GM06990 (cell line): ENCODE measurements at regions not wholly inside any gene's neighbourhood (a gene's known extent, or its start where the extent isn't known, plus 50 kb on each side); places are given as distances from the start of the nearest gene placed in this dataset.
A peak's percentile ranks its signal among the peaks of the same experiment; 100 is the strongest.
"Not testable (repeated sequence)": the region's sequence is repeated elsewhere in the genome, so short reads cannot be mapped to it uniquely, and the experiment has no call there.

Experiments used
- DNase-seq: peaks from one replicate; pipeline ENCODE4 v3.0.0-alpha.2; 2011; ENCODE audit not compliant: insufficient read length; ENCODE audit errors: extremely low read depth
- H3K27me3 ChIP-seq: replicated peaks from 2 replicates; pipeline ENCODE4 v1.6.0; 2011; ENCODE audit warnings: low read length; ENCODE audit not compliant: control insufficient read depth, insufficient read depth
- H3K36me3 ChIP-seq: 2 replicates; pipeline ENCODE4 v1.5.1; 2011; ENCODE audit warnings: low read length; ENCODE audit not compliant: control insufficient read depth, insufficient read depth
- H3K4me3 ChIP-seq: replicated peaks from 2 replicates; pipeline ENCODE4 v1.5.1; 2011; ENCODE audit warnings: low read depth, mild to moderate bottlenecking, control low read depth, low read length
- CTCF ChIP-seq: IDR thresholded peaks from 2 replicates; pipeline ENCODE4 v1.5.1; 2011; ENCODE audit warnings: low read length, control low read depth, mild to moderate bottlenecking, inconsistent platforms; ENCODE audit not compliant: insufficient read depth, poor library complexity, severe bottlenecking

GRCh38 chr13:89057862-89058261 is 1386.7 kb downstream of the SLITRK5 start:
- Histone ChIP-seq H3K36me3 (no peaks in the 10 kb centered on the region), H3K27me3 (no peaks in the 10 kb centered on the region), H3K4me3 (no peak overlapping the region)
- no peak for DNase-seq
- TF ChIP-seq CTCF = no peak

GRCh38 chr13:89061821-89062220 is 1390.7 kb downstream of the SLITRK5 start:
- Histone ChIP-seq H3K27me3 (no peaks in the 10 kb centered on the region), H3K36me3 (no peaks in the 10 kb centered on the region), H3K4me3 (no peak overlapping the region)
- DNase-seq = no peak
- TF ChIP-seq CTCF = no peak

- Histone ChIP-seq H3K4me3 (no peak overlapping the region), H3K36me3 (no peaks in the 10 kb centered on the region), H3K27me3 (no peaks in the 10 kb centered on the region)
- peak; percentile 20 for TF ChIP-seq CTCF
- no peak for DNase-seq
Measured at GRCh38 chr13:89066868-89067466, 1395.8 kb downstream of the SLITRK5 start.

DNA sequence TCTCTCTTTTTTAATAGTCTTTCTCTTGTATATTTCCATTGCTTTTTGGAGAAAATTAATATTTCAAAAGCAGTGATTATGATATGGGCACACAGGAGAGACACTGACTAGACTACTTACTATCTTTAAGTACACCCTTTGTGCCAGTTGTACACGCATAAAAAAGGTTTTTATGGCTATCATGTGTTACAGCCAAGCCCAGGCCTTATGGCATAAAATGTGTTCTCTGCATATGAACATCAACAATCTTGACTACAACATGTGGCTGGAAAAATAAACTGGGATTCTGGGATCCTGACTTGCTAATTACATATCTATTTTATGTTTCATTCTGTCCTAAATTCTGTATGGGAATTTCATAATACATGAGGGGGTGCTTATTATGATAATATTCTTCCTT is 1401.8 kb downstream of the SLITRK5 start:
- Histone ChIP-seq H3K36me3 (no peaks in the 10 kb centered on the region), H3K4me3 (no peak overlapping the region), H3K27me3 (no peaks in the 10 kb centered on the region)
- no peak for DNase-seq
- TF ChIP-seq CTCF = no peak

DNA sequence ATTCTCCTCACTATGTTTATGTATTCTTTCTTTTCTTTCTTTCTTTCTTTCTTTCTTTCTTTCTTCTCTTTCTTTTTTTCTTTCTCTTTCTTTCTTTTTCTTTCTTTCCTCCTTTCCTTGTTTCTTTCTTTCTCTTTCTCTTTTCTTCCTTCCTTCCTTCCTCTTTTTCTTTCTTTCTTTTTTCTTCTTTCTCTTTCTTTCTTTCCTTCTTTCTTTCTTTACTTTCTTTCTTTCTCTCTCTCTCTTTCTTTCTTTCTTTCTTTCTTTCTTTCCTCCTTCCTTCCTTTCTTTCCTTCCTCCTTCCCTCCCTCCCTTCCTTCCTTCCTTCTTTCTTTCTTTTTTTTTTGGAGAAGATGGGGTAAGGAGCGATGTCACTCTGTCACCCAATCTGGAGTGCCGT is 1405.5 kb downstream of the SLITRK5 start:
- TF ChIP-seq CTCF = no peak
- Histone ChIP-seq H3K27me3 (no peaks in the 10 kb centered on the region), H3K4me3 (no peak overlapping the region), H3K36me3 (no peaks in the 10 kb centered on the region)
- DNase-seq = no peak

DNA sequence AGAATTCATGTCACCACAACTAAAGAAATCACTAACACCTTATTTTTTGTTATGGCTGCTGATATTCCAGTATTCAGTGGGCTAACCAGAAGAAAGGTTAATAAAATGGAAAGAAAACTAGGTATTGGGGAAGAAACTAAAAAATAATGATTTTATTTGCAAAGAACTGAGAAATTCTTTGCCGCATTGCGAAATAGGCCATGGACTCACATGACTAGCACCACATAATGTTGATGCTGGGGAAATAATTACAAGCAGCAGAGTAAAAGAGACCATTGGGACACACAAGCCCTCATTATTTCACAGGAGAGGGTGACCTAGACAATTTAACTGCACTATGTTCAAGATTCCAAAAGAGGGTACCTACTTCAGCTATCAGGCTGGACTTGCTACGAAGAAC is 1411.5 kb downstream of the SLITRK5 start:
- TF ChIP-seq CTCF = no peak
- H3K4me3 ChIP-seq = no peak overlapping the region
- no peak for DNase-seq
- no peaks in the 10 kb centered on the region for H3K36me3 ChIP-seq
- no peaks in the 10 kb centered on the region for H3K27me3 ChIP-seq

GRCh38 chr13:89088107-89088506 is 1416.9 kb downstream of the SLITRK5 start:
- DNase-seq, H3K27me3 ChIP-seq, H3K36me3 ChIP-seq, H3K4me3 ChIP-seq: not testable (repeated sequence)
